H9 (cell line): ENCODE measurements at regions not wholly inside any gene's neighbourhood (a gene's known extent, or its start where the extent isn't known, plus 50 kb on each side); places are given as distances from the start of the nearest gene placed in this dataset.
"Not testable (repeated sequence)": the region's sequence is repeated elsewhere in the genome, so short reads cannot be mapped to it uniquely, and the experiment has no call there.

ENCODE experiments used
- DNase-seq: peaks from one replicate; pipeline ENCODE4 v3.0.0-alpha.2; 2017
- H2AFZ ChIP-seq: one replicate; pipeline ENCODE4 v1.6.1; 2013; ENCODE audit warnings: mild to moderate bottlenecking, low read length, control low read depth, moderate library complexity
- H2AK5ac ChIP-seq: 2 replicates; pipeline ENCODE4 v1.6.1; 2013; ENCODE audit warnings: low read length, control low read depth, mixed read lengths; ENCODE audit not compliant: insufficient read length
- H2BK120ac ChIP-seq: one replicate; pipeline ENCODE4 v1.6.1; 2013; ENCODE audit warnings: low read depth, mild to moderate bottlenecking, low read length, control low read depth, inconsistent platforms; ENCODE audit not compliant: poor library complexity, severe bottlenecking
- H2BK12ac ChIP-seq: 2 replicates; pipeline ENCODE4 v1.6.1; 2013; ENCODE audit warnings: low read length, control low read depth, mixed read lengths, low read depth; ENCODE audit not compliant: insufficient read length
- H2BK15ac ChIP-seq: 2 replicates; pipeline ENCODE4 v1.6.1; 2013; ENCODE audit warnings: low read depth, low read length, control low read depth
- H2BK20ac ChIP-seq: one replicate; pipeline ENCODE4 v1.6.1; 2013; ENCODE audit warnings: low read depth, mild to moderate bottlenecking, low read length, control low read depth, inconsistent platforms; ENCODE audit not compliant: poor library complexity, severe bottlenecking
- H2BK5ac ChIP-seq: 2 replicates; pipeline ENCODE4 v1.6.1; 2013; ENCODE audit warnings: low read length, control low read depth, mixed read lengths; ENCODE audit not compliant: insufficient read length
- H3K14ac ChIP-seq: 2 replicates; pipeline ENCODE4 v1.6.1; 2013; ENCODE audit warnings: low read length, control low read depth; ENCODE audit not compliant: insufficient read depth
- H3K18ac ChIP-seq: 2 replicates; pipeline ENCODE4 v1.6.1; 2013; ENCODE audit warnings: low read depth, mild to moderate bottlenecking, mixed read lengths, low read length, control low read depth; ENCODE audit not compliant: insufficient read length
- H3K23ac ChIP-seq: 2 replicates; pipeline ENCODE4 v1.6.1; 2013; ENCODE audit warnings: low read length, control low read depth, mixed read lengths, low read depth; ENCODE audit not compliant: insufficient read length
- H3K23me2 ChIP-seq: 2 replicates; pipeline ENCODE4 v1.6.1; 2013; ENCODE audit warnings: low read depth, mild to moderate bottlenecking, mixed read lengths, low read length, control low read depth; ENCODE audit not compliant: insufficient read length, poor library complexity, severe bottlenecking
- H3K27ac ChIP-seq: 2 replicates; pipeline ENCODE4 v1.5.1; 2013; ENCODE audit warnings: low read length, control low read depth, mixed read lengths, low read depth; ENCODE audit not compliant: insufficient read length
- H3K27me3 ChIP-seq: 2 replicates; pipeline ENCODE4 v1.6.1; 2013; ENCODE audit warnings: low read length, control low read depth, inconsistent platforms; ENCODE audit not compliant: insufficient read depth
- H3K4ac ChIP-seq: 2 replicates; pipeline ENCODE4 v1.6.1; 2013; ENCODE audit warnings: low read depth, mild to moderate bottlenecking, control low read depth, inconsistent platforms, low read length, moderate library complexity
- H3K4me1 ChIP-seq: 2 replicates; pipeline ENCODE4 v1.6.1; 2013; ENCODE audit warnings: low read length, control low read depth, inconsistent platforms; ENCODE audit not compliant: insufficient read depth
- H3K4me2 ChIP-seq: 2 replicates; pipeline ENCODE4 v1.6.1; 2013; ENCODE audit warnings: low read length, control low read depth, mixed read lengths; ENCODE audit not compliant: insufficient read length, insufficient read depth
- H3K56ac ChIP-seq: 2 replicates; pipeline ENCODE4 v1.6.1; 2013; ENCODE audit warnings: low read depth, mild to moderate bottlenecking, mixed read lengths, low read length, control low read depth; ENCODE audit not compliant: insufficient read length
- H3K79me1 ChIP-seq: 2 replicates; pipeline ENCODE4 v1.6.1; 2013; ENCODE audit warnings: low read depth, mild to moderate bottlenecking, moderate library complexity, low read length, control low read depth, inconsistent platforms; ENCODE audit not compliant: insufficient read depth, poor library complexity, severe bottlenecking
- H3K79me2 ChIP-seq: 2 replicates; pipeline ENCODE4 v1.6.1; 2013; ENCODE audit warnings: low read length, control low read depth, inconsistent platforms; ENCODE audit not compliant: insufficient read depth
- H3K9ac ChIP-seq: 2 replicates; pipeline ENCODE4 v1.6.1; 2013; ENCODE audit warnings: low read length, control low read depth, mixed read lengths; ENCODE audit not compliant: insufficient read length; ENCODE audit errors: extremely low read depth
- H3K9me3 ChIP-seq: one replicate; pipeline ENCODE4 v1.6.1; 2013; ENCODE audit warnings: low read depth, low read length, inconsistent platforms; ENCODE audit not compliant: control insufficient read depth
- H3T11ph ChIP-seq: one replicate; pipeline ENCODE4 v1.6.1; 2013; ENCODE audit warnings: mild to moderate bottlenecking, low read length, control low read depth, inconsistent platforms
- H4K20me1 ChIP-seq: one replicate; pipeline ENCODE4 v1.6.1; 2013; ENCODE audit not compliant: control insufficient read depth, insufficient read length, insufficient read depth
- H4K5ac ChIP-seq: 2 replicates; pipeline ENCODE4 v1.6.1; 2013; ENCODE audit warnings: low read depth, mild to moderate bottlenecking, mixed read lengths, low read length, control low read depth; ENCODE audit not compliant: insufficient read length
- H4K8ac ChIP-seq: replicated peaks from 2 replicates; pipeline ENCODE4 v1.6.1; 2013; ENCODE audit warnings: low read length, control low read depth, mixed read lengths, low read depth; ENCODE audit not compliant: insufficient read length
- H4K91ac ChIP-seq: 2 replicates; pipeline ENCODE4 v1.6.1; 2013; ENCODE audit warnings: low read depth, mild to moderate bottlenecking, moderate library complexity, mixed read lengths, low read length, control low read depth; ENCODE audit not compliant: insufficient read length
- H3K27ac Mint-ChIP-seq, 3 experiments: 2 replicates in 2 of 3; 3 replicates in 1 of 3; pipeline ENCODE4 v1.8.0; 2020 to 2021; ENCODE audit warnings: mixed read lengths in 3 of 3, mild to moderate bottlenecking in 1 of 3, moderate library complexity in 1 of 3
- H3K27me3 Mint-ChIP-seq: 2 replicates; pipeline ENCODE4 v1.8.0; 2021; ENCODE audit warnings: low read depth, mild to moderate bottlenecking, moderate library complexity, mixed read lengths
- H3K36me3 Mint-ChIP-seq, 3 experiments: 2 replicates in 2 of 3; 3 replicates in 1 of 3; pipeline ENCODE4 v1.8.0; 2020 to 2021; ENCODE audit warnings: low read depth in 3 of 3, mixed read lengths in 3 of 3; ENCODE audit not compliant: insufficient read depth in 1 of 3
- H3K4me1 Mint-ChIP-seq, 2 experiments: 2 replicates each; pipeline ENCODE4 v1.8.0; 2020; ENCODE audit warnings: mixed read lengths in 2 of 2
- H3K4me3 Mint-ChIP-seq, 2 experiments: 2 replicates in 1 of 2; 3 replicates in 1 of 2; pipeline ENCODE4 v1.8.0; 2020 to 2021; ENCODE audit warnings: mild to moderate bottlenecking in 2 of 2, mixed read lengths in 2 of 2, moderate library complexity in 1 of 2
- H3K9me3 Mint-ChIP-seq, 2 experiments: 2 replicates in 1 of 2; 3 replicates in 1 of 2; pipeline ENCODE4 v1.8.0; 2020; ENCODE audit warnings: mild to moderate bottlenecking in 2 of 2, mixed read lengths in 2 of 2, moderate library complexity in 1 of 2
- CTCF ChIP-seq: fragments of 200-600 bp; sonication (generic); conservative IDR thresholded peaks from 3 replicates; pipeline ENCODE4 v1.8.0; 2021; ENCODE audit warnings: antibody characterized with exemption, mild to moderate bottlenecking
- WGBS: extraction: QIAGEN DNeasy Blood & Tissue Kit; methylation state at CpG from one replicate; pipeline ENCODE4 v1.1.7; 2013; ENCODE audit warnings: missing lambda C conversion rate, low lambda C conversion rate, mixed read lengths; ENCODE audit not compliant: insufficient read length; ENCODE audit errors: extremely low coverage; 5-methylcytosine and 5-hydroxymethylcytosine counted together

- Histone ChIP-seq H4K5ac (no peak overlapping the region), H2BK12ac (no peak overlapping the region), H3K79me1 (no peaks in the 10 kb centered on the region), H3T11ph (no peak overlapping the region), H2AFZ (no peak overlapping the region), H3K27me3 (no peaks in the 10 kb centered on the region), H3K23ac (no peak overlapping the region), H4K8ac (no peak overlapping the region), H3K56ac (no peak overlapping the region), H3K27ac (no peak overlapping the region), H3K14ac (no peak overlapping the region), H3K4me2 (no peak overlapping the region), H3K79me2 (no peaks in the 10 kb centered on the region), H2AK5ac (no peak overlapping the region), H4K20me1 (no peaks in the 10 kb centered on the region), H2BK15ac (no peak overlapping the region), H3K18ac (no peak overlapping the region), H3K23me2 (no peaks in the 10 kb centered on the region), H2BK5ac (no peak overlapping the region), H3K4ac (no peak overlapping the region), H4K91ac (no peak overlapping the region), H3K4me1 (no peaks in the 10 kb centered on the region), H2BK120ac (no peak overlapping the region), H2BK20ac (no peak overlapping the region), H3K9ac (no peak overlapping the region), H3K9me3 (no peaks in the 10 kb centered on the region)
- Mint-ChIP-seq H3K4me3 (no peak overlapping the region), H3K9me3 (peaks cover 19 to 20% of the 10 kb centered on the region in 2 experiments), H3K27me3 (peaks cover 2% of the 10 kb centered on the region; the same call in 1 of the 2 replicates), H3K36me3 (peaks cover 5 to 28% (median 10%) of the 10 kb centered on the region in 3 experiments; a peak in 6 of 7 replicates), H3K4me1 (peaks cover 10 to 12% of the 10 kb centered on the region in 2 experiments), H3K27ac (no peak overlapping the region)
- DNase-seq, result no peak
- no CpG with 5 or more reads among the region's 3 CpGs for WGBS
- TF ChIP-seq CTCF, result no peak
Measured at GRCh38 chr16:52657924-52658323, 111.0 kb upstream of the TOX3 start.

- H3K23me2 ChIP-seq, H4K91ac ChIP-seq, H3K4ac ChIP-seq, H2AFZ ChIP-seq, H3K79me2 ChIP-seq, H3K4me1 ChIP-seq, H4K20me1 ChIP-seq, H3T11ph ChIP-seq, H3K18ac ChIP-seq, H4K5ac ChIP-seq, H3K79me1 ChIP-seq, H3K23ac ChIP-seq, H3K27me3 ChIP-seq, H2BK15ac ChIP-seq, H3K9me3 ChIP-seq, H3K4me3 Mint-ChIP-seq, H2BK20ac ChIP-seq, H3K9ac ChIP-seq, DNase-seq, H2BK120ac ChIP-seq, H3K27ac Mint-ChIP-seq, H2AK5ac ChIP-seq, H3K27ac ChIP-seq, H3K14ac ChIP-seq, H2BK5ac ChIP-seq, H3K27me3 Mint-ChIP-seq, H4K8ac ChIP-seq, H3K4me2 ChIP-seq, H2BK12ac ChIP-seq, H3K56ac ChIP-seq: not testable (repeated sequence)
- Mint-ChIP-seq H3K36me3 (peaks cover 3 to 18% (median 9%) of the 10 kb centered on the region in 3 experiments; a peak in 6 of 7 replicates), H3K9me3 (peaks cover 14 to 18% of the 10 kb centered on the region in 2 experiments), H3K4me1 (peaks cover 10 to 12% of the 10 kb centered on the region in 2 experiments)
- no CpG with 5 or more reads among the region's 7 CpGs for WGBS
Measured at GRCh38 chr16:52655916-52656315, 109.0 kb upstream of the TOX3 start.
